Ramos (cell line): ENCODE measurements at regions not wholly inside any gene's neighbourhood (a gene's known extent, or its start where the extent isn't known, plus 50 kb on each side); places are given as distances from the start of the nearest gene placed in this dataset.

ENCODE experiments used
- in situ Hi-C: fragments of 300-500 bp; cut with MboI; formaldehyde crosslinking; loops from one replicate; pipeline ENCODE4 v1.14.3; 2022; ENCODE audit warnings: low sequenced_read_pairs; ENCODE audit not compliant: unreplicated experiment

- in situ Hi-C loops, result no loop called here
Measured at GRCh38 chr10:88081457-88082054, 218.1 kb downstream of the PTEN start.

- in situ Hi-C loops, result no loop called here
Measured at GRCh38 chr10:88082391-88082790, 219.0 kb downstream of the PTEN start.

GRCh38 chr10:88082806-88083596 is 219.6 kb downstream of the PTEN start:
- in situ Hi-C loops, result no loop called here

- in situ Hi-C loops, result no loop called here
Measured at GRCh38 chr10:88083597-88083989, 220.2 kb downstream of the PTEN start.

- in situ Hi-C loops, result no loop called here
Measured at GRCh38 chr10:88086187-88086960, 222.9 kb downstream of the PTEN start.

GRCh38 chr10:88088441-88089340 is 225.3 kb downstream of the PTEN start:
- in situ Hi-C loops, result no loop called here

GRCh38 chr10:88089498-88089897 is 226.1 kb downstream of the PTEN start:
- in situ Hi-C loops, result no loop called here

- in situ Hi-C loops, result no loop called here
Measured at GRCh38 chr10:88090568-88091214, 227.3 kb downstream of the PTEN start.

GRCh38 chr10:88091490-88092061 is 228.2 kb downstream of the PTEN start:
- in situ Hi-C loops, result no loop called here

GRCh38 chr10:88092265-88092664 is 228.8 kb downstream of the PTEN start:
- in situ Hi-C loops, result no loop called here

GRCh38 chr10:88092973-88093372 is 229.5 kb downstream of the PTEN start:
- in situ Hi-C loops, result no loop called here

- in situ Hi-C loops, result no loop called here
Measured at GRCh38 chr10:88094795-88095194, 231.4 kb downstream of the PTEN start.

- in situ Hi-C loops, result no loop called here
Measured at GRCh38 chr10:88095223-88095721, 231.8 kb downstream of the PTEN start.

- in situ Hi-C loops, result no loop called here
Measured at GRCh38 chr10:88095778-88096431, 232.5 kb downstream of the PTEN start.

GRCh38 chr10:88097092-88097516 is 233.7 kb downstream of the PTEN start:
- in situ Hi-C loops, result no loop called here

GRCh38 chr10:88097536-88097935 is 234.1 kb downstream of the PTEN start:
- in situ Hi-C loops, result no loop called here

GRCh38 chr10:88100281-88100680 is 236.9 kb downstream of the PTEN start:
- in situ Hi-C loops, result no loop called here

GRCh38 chr10:88101666-88102065 is 238.2 kb downstream of the PTEN start:
- in situ Hi-C loops, result no loop called here

GRCh38 chr10:88103576-88103975 is 240.2 kb downstream of the PTEN start:
- in situ Hi-C loops, result no loop called here
